Common myeloid progenitor, CD34-positive (primary cell): ENCODE measurements at regions not wholly inside any gene's neighbourhood (a gene's known extent, or its start where the extent isn't known, plus 50 kb on each side); places are given as distances from the start of the nearest gene placed in this dataset.

Experiments
- CTCF ChIA-PET: fragments of 350-600 bp; sonication (Branson Sonifier 250); formaldehyde crosslinking; loops from one replicate; lab custom pipeline; 2021; ENCODE audit warnings: antibody characterized with exemption; lab: Charles Lee
- POLR2A ChIA-PET: fragments of 350-600 bp; sonication (Branson Sonifier 250); formaldehyde crosslinking; loops from one replicate; lab custom pipeline; 2021; ENCODE audit warnings: antibody characterized with exemption; lab: Charles Lee
- DNase-seq, 3 donors: peaks; one replicate each; pipeline versions ENCODE4 v3.0.0 to v3.0.0-alpha.2; 2013
- H3K27ac ChIP-seq, 2 experiments: 1 replicate in 1 of 2; 2 replicates in 1 of 2; pipeline ENCODE4 v1.7.0; 2013; ENCODE audit warnings: inconsistent platforms in 2 of 2, low read length in 2 of 2, mild to moderate bottlenecking in 2 of 2, low read depth in 1 of 2, moderate library complexity in 1 of 2; ENCODE audit not compliant: severe bottlenecking in 2 of 2, insufficient read depth in 1 of 2, poor library complexity in 1 of 2
- H3K27me3 ChIP-seq, 5 experiments: replicated peaks in 2 of 5; 1 replicate in 3 of 5; 2 replicates in 2 of 5; pipeline versions ENCODE4 v1.6.1 to v1.7.0; 2013; ENCODE audit warnings: low read length in 4 of 5, mild to moderate bottlenecking in 2 of 5, moderate library complexity in 2 of 5, inconsistent platforms in 1 of 5; ENCODE audit not compliant: insufficient read depth in 5 of 5, control insufficient read depth in 4 of 5
- H3K36me3 ChIP-seq, 4 experiments: 1 replicate in 2 of 4; 2 replicates in 2 of 4; pipeline versions ENCODE4 v1.6.1 to v1.7.0; 2013; ENCODE audit warnings: low read length in 3 of 4, control low read depth in 1 of 4, mild to moderate bottlenecking in 1 of 4; ENCODE audit not compliant: control insufficient read depth in 4 of 4, insufficient read depth in 4 of 4
- H3K4me1 ChIP-seq, 4 experiments: 1 replicate in 3 of 4; 2 replicates in 1 of 4; pipeline versions ENCODE4 v1.6.1 to v1.7.1; 2013; ENCODE audit warnings: low read length in 3 of 4, mild to moderate bottlenecking in 3 of 4, control low read depth in 1 of 4, inconsistent platforms in 1 of 4, moderate library complexity in 1 of 4; ENCODE audit not compliant: control insufficient read depth in 4 of 4, insufficient read depth in 4 of 4; ENCODE audit errors: control extremely low read depth in 1 of 4
- H3K4me3 ChIP-seq, 7 experiments: 1 replicate in 4 of 7; 2 replicates in 3 of 7; pipeline versions ENCODE4 v1.5.1 to v1.7.0; 2013; ENCODE audit warnings: mild to moderate bottlenecking in 7 of 7, low read length in 6 of 7, moderate library complexity in 6 of 7, inconsistent platforms in 2 of 7, low read depth in 2 of 7, control low read depth in 1 of 7; ENCODE audit not compliant: insufficient read depth in 4 of 7, control insufficient read depth in 1 of 7; ENCODE audit errors: extremely low read depth in 1 of 7
- H3K9me3 ChIP-seq, 5 experiments: 1 replicate in 4 of 5; 2 replicates in 1 of 5; pipeline versions ENCODE4 v1.6.1 to v1.7.1; 2013; ENCODE audit warnings: low read length in 4 of 5, mild to moderate bottlenecking in 2 of 5, inconsistent platforms in 1 of 5, low read depth in 1 of 5, moderate library complexity in 1 of 5; ENCODE audit not compliant: control insufficient read depth in 4 of 5, insufficient read depth in 2 of 5; ENCODE audit errors: control extremely low read depth in 1 of 5
- WGBS: methylation state at CpG from one replicate; pipeline ENCODE4 v1.1.5; 2013; ENCODE audit not compliant: insufficient coverage; 5-methylcytosine and 5-hydroxymethylcytosine counted together

DNA sequence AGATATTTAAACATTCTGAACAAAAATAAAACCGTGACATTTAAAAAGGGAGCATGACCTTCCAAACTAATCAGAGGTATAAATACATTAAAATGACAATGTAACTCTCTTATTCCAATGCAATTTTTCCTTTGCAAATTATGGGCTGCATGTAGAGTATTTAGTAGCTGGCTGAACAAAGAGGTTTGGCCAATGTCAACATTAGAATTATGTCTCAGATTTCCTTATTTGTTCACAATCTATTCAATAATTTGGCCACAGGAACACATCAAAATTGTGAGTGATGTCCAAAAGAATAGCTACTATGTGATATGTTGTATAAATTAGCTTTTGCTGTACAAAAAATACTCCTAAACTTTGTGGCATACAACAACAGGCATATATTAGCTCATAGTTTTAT, 580.0 kb upstream of the MARCKS start:
- no peak for DNase-seq
- Histone ChIP-seq H3K4me3 (no peak overlapping the region), H3K27me3 (no peaks in the 10 kb centered on the region), H3K27ac (no peak overlapping the region), H3K36me3 (no peaks in the 10 kb centered on the region), H3K9me3 (no peaks in the 10 kb centered on the region), H3K4me1 (no peaks in the 10 kb centered on the region)
- ChIA-PET CTCF (no interaction called here), POLR2A (no interaction called here)
- WGBS = no CpG with 5 or more reads among the region's 1 CpG

DNA sequence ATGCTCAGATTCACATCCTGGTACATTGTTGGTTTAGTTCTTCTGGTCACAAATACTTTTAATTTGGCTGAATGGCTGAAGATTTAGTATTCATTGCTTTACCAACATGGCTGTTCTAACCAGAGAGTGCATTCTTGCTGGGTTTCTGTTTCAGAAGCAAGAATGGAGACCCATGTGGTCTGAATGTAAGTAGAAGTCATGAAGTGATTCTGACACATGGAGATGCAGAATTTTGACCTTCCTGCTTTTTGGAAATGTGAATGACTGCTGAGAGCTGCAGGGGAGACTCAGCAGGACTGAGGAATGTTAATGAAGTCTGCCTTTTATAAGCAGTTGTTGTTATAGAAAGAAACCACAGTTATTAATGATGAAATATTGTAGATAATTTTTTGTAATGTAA, 576.1 kb upstream of the MARCKS start:
- Histone ChIP-seq H3K4me1 (no peaks in the 10 kb centered on the region), H3K27ac (no peak overlapping the region), H3K4me3 (no peak overlapping the region), H3K27me3 (no peaks in the 10 kb centered on the region), H3K9me3 (peaks cover 0 to 1% (median 0%) of the 10 kb centered on the region in 5 experiments), H3K36me3 (no peaks in the 10 kb centered on the region)
- DNase-seq = no peak
- ChIA-PET POLR2A (no interaction called here), CTCF (no interaction called here)

DNA sequence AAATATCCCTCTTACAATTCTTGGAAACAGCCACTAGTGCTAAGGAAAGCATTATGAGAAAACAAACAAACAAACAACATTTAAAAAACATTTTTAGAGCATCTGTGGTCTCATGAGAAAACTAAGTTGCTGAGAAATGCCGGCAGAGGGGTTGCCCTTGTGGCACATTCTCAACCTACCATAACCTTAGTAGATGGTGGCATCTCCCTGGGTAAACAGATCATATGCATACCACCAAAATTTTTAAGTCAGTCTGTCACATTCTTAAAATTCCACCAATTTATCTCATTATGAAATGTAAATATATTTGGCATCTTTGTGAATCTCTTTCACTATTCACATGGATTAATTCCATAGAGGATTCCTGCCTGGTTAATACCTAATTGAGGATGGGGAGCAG, 575.7 kb upstream of the MARCKS start:
- Histone ChIP-seq H3K4me1 (no peaks in the 10 kb centered on the region), H3K27ac (no peak overlapping the region), H3K27me3 (no peaks in the 10 kb centered on the region), H3K9me3 (peaks cover 0 to 4% (median 0%) of the 10 kb centered on the region in 5 experiments), H3K36me3 (no peaks in the 10 kb centered on the region), H3K4me3 (no peak overlapping the region)
- ChIA-PET POLR2A (no interaction called here), CTCF (no interaction called here)
- no peak for DNase-seq
- 100% methylated on average over 1 of the region's 1 CpG for WGBS

DNA sequence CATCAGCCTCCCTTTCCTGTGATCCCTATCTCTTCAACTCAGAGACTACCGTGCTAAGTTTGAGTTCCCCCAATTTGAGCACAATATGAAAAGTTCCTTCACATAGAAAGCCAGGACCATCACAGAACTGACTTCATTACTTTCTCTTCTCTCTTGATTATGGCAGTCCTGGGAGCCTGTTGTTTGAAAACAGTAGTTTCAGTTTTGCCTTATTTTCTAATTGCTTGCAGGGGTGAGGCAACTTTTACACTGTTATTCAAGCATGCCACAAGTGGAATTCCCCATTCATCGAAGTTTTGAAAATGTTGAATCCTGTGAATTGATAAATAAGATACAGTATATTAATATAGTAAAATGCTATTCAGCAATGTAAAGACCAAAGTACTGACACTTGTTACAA, 569.7 kb upstream of the MARCKS start:
- POLR2A ChIA-PET = no interaction called here
- CTCF ChIA-PET = no interaction called here
- H3K4me3 ChIP-seq = no peak overlapping the region
- H3K27ac ChIP-seq = no peak overlapping the region
- no peak for DNase-seq
- 88% methylated on average over 1 of the region's 2 CpGs for WGBS
- peaks cover 0 to 7% (median 3%) of the 10 kb centered on the region in 5 experiments for H3K9me3 ChIP-seq
- no peaks in the 10 kb centered on the region for H3K4me1 ChIP-seq
- H3K27me3 ChIP-seq = no peaks in the 10 kb centered on the region
- H3K36me3 ChIP-seq = no peaks in the 10 kb centered on the region

DNA sequence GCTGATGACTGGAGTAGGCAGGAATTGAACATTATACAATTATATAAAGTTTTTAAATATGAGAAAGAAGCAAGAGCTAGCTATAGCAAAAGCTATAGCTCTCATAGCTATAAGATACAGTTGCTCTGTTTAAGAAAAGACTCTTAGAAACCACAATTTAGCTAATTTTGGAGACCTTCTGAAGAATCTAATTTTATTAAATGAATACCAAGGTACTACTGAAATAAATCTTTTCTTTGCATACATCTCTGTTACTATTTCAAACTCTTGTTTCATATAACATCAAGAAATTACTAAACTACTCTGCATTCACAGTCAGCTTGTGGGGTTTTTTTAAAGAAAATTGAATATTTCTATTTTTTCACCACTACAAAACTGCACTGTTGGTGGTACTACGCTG, 568.7 kb upstream of the MARCKS start:
- Histone ChIP-seq H3K4me1 (no peaks in the 10 kb centered on the region), H3K9me3 (peaks cover 0 to 7% (median 3%) of the 10 kb centered on the region in 5 experiments), H3K27ac (no peak overlapping the region), H3K27me3 (no peaks in the 10 kb centered on the region), H3K36me3 (no peaks in the 10 kb centered on the region), H3K4me3 (no peak overlapping the region)
- DNase-seq = no peak
- POLR2A ChIA-PET = no interaction called here
- no CpG with 5 or more reads among the region's 1 CpG for WGBS
- CTCF ChIA-PET = interaction anchor here (0.6 kb wide), 1 partner anchor 45 kb away, joined by 3 read pairs; no protein-coding TSS in a partner anchor

DNA sequence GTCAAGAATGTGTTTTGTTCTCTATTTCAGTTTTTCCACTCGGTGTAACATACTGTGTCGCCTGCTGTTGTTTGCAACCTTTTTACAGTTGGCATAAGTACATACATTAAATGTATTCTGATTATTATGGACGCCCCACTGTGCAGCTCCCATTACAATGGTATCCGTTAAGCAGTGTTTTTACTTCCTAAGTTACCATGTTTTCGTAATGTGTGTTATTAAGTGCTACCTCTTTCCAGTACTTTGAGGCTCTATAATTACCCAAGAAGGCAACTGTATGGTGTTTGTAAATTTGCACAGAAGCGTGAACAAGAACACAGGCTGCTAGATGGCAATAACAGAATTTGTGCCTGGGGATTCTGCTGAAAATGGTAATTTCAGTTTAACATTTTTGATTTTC, 568.0 kb upstream of the MARCKS start:
- Histone ChIP-seq H3K36me3 (no peaks in the 10 kb centered on the region), H3K4me1 (no peaks in the 10 kb centered on the region), H3K27me3 (no peaks in the 10 kb centered on the region), H3K9me3 (peaks cover 0 to 7% (median 3%) of the 10 kb centered on the region in 5 experiments), H3K27ac (no peak overlapping the region), H3K4me3 (no peak overlapping the region)
- CTCF ChIA-PET = no interaction called here
- no peak for DNase-seq
- WGBS = no CpG with 5 or more reads among the region's 6 CpGs
- POLR2A ChIA-PET = no interaction called here

DNA sequence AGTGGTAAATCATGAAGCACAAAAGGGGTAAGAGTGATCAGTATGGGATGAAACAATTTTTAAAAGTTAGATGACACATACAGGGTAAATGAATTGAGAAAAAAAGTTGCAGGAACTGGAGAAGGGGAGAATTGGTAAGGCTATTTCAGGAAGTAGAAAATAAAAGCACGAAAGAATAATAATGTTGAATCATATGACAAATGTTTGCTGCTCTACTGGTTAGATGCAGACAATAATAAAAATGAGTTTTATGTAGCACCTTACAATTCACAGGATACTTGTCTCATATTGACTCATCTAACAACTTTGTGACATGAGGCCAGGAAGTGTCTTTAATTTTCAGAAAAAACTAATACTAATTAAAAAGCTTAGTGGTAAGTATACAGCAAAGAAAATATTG, 566.5 kb upstream of the MARCKS start:
- no peak for DNase-seq
- ChIA-PET CTCF (no interaction called here), POLR2A (no interaction called here)
- Histone ChIP-seq H3K27ac (no peak overlapping the region), H3K27me3 (no peaks in the 10 kb centered on the region), H3K36me3 (no peaks in the 10 kb centered on the region), H3K4me1 (no peaks in the 10 kb centered on the region), H3K4me3 (no peak overlapping the region), H3K9me3 (peaks cover 0 to 6% (median 3%) of the 10 kb centered on the region in 5 experiments)
- WGBS = no CpG with 5 or more reads among the region's 1 CpG
